Vagina (tissue), 2 donors: ENCODE measurements at regions not wholly inside any gene's neighbourhood (a gene's known extent, or its start where the extent isn't known, plus 50 kb on each side); places are given as distances from the start of the nearest gene placed in this dataset.

Source experiments
- DNase-seq, 2 donors: peaks; one replicate each; pipeline ENCODE4 v3.0.0-alpha.2; 2017; ENCODE audit errors: extremely low spot score in 2 of 2
- H3K27ac ChIP-seq: fragments of 200-600 bp; sonication (generic); one replicate; pipeline ENCODE4 v1.5.1; 2019
- H3K27me3 ChIP-seq: fragments of 200-600 bp; sonication (generic); one replicate; pipeline ENCODE4 v1.5.1; 2019
- H3K36me3 ChIP-seq, 2 donors: fragments of 200-600 bp; sonication (generic); one replicate each; pipeline ENCODE4 v1.5.1; 2017 to 2019
- H3K4me1 ChIP-seq: fragments of 200-600 bp; sonication (generic); one replicate; pipeline ENCODE4 v1.5.1; 2019
- H3K4me3 ChIP-seq, 2 donors: fragments of 200-600 bp; sonication (generic); 1 replicate in 1 of 2; 2 replicates in 1 of 2; pipeline ENCODE4 v1.5.1; 2016 to 2019
- H3K9me3 ChIP-seq: fragments of 200-600 bp; sonication (generic); one replicate; pipeline ENCODE4 v1.5.1; 2019
- CTCF ChIP-seq, 3 experiments: fragments of 450-650 bp in 2 of 3; fragments of 200-600 bp in 1 of 3; sonication (generic) in 1 of 3; IDR thresholded peaks; one replicate each; pipeline ENCODE4 v1.5.1; 2017 to 2019; ENCODE audit warnings: antibody characterized with exemption in 3 of 3, mild to moderate bottlenecking in 2 of 3, moderate library complexity in 2 of 3
- POLR2A ChIP-seq, 2 donors: fragments of 450-650 bp; IDR thresholded peaks; one replicate each; pipeline ENCODE4 v1.6.1; 2017; ENCODE audit warnings: antibody characterized with exemption in 2 of 2, mild to moderate bottlenecking in 2 of 2, moderate library complexity in 2 of 2
- POLR2AphosphoS5 ChIP-seq, 2 donors: sonication (generic); formaldehyde crosslinking; IDR thresholded peaks; one replicate each; pipeline ENCODE4 v1.9.0; 2017; ENCODE audit warnings: antibody characterized with exemption in 2 of 2, mild to moderate bottlenecking in 2 of 2, low read depth in 1 of 2; ENCODE audit not compliant: insufficient read depth in 1 of 2
- intact Hi-C: fragments of 100-400 bp; cut with DNase I; formaldehyde crosslinking; loops from one replicate; pipeline ENCODE4 v1.15.1; 2023

DNA sequence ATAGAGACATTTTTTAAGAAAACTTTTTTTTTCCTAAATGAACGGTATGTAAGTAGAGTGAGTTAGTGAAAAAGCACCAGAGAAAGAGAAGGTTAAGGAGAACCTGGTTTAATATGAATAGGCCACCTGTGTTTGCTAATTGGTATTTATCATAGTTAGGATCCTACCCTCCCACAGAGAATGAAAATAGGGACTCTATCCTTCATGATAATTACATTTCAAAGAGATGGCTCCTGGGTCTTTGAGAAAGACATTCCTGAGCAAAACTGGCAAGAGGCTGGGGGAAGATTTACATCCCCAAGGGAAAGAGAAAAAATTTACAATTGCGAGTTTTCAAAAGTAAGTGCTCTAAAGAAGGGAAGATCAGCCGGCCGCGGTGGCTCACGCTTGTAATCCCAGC, 1284.5 kb downstream of the SLITRK1 start:
- DNase-seq, result no peak
- Histone ChIP-seq H3K4me1 (no peaks in the 10 kb centered on the region), H3K27ac (no peak overlapping the region), H3K4me3 (no peak overlapping the region), H3K36me3 (no peaks in the 10 kb centered on the region), H3K27me3 (no peaks in the 10 kb centered on the region), H3K9me3 (no peaks in the 10 kb centered on the region)
- intact Hi-C loops, result no loop called here
- TF ChIP-seq POLR2A (IDR thresholded peaks at IDR 0.05), result no peak
- no peak for TF ChIP-seq POLR2AphosphoS5 (IDR thresholded peaks at IDR 0.05; ENCODE audit: insufficient read depth in 1 of 2, low read depth in 1 of 2)
- no peak for TF ChIP-seq CTCF (IDR thresholded peaks at IDR 0.05)

- no peaks in the 10 kb centered on the region for H3K4me1 ChIP-seq
- H3K9me3 ChIP-seq, result no peaks in the 10 kb centered on the region
- intact Hi-C loops, result no loop called here
- TF ChIP-seq POLR2A (IDR thresholded peaks at IDR 0.05), result no peak
- TF ChIP-seq POLR2AphosphoS5 (IDR thresholded peaks at IDR 0.05; ENCODE audit: insufficient read depth in 1 of 2, low read depth in 1 of 2), result no peak
- TF ChIP-seq CTCF (IDR thresholded peaks at IDR 0.05), result no peak
- H3K27me3 ChIP-seq, result no peaks in the 10 kb centered on the region
- H3K27ac ChIP-seq, result no peak overlapping the region
- no peak for DNase-seq
- no peak overlapping the region for H3K4me3 ChIP-seq
- no peaks in the 10 kb centered on the region for H3K36me3 ChIP-seq
Measured at GRCh38 chr13:82593239-82593638, 1289.0 kb downstream of the SLITRK1 start.

DNA sequence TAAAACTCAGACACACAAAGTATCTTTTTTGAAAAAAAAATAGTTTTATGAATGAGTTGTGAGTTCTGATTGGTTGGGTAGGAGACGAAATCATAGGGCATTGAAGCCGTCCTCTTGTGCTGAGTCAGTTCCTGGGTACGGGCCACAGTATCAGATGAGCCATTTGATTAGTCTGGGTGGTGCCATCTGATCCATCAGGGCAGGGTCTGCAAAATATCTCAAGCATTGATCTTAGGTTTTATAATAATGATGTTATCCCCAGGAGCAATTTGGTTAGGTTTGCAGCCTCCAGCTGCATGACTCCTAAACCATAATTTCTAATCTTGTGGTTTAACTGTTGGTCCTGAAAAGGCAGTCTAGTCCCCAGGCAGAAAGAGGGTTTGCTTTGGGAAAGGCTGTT, 1310.6 kb downstream of the SLITRK1 start:
- no peak overlapping the region for H3K27ac ChIP-seq
- H3K9me3 ChIP-seq, result no peaks in the 10 kb centered on the region
- no peaks in the 10 kb centered on the region for H3K36me3 ChIP-seq
- no peak for DNase-seq
- intact Hi-C loops, result no loop called here
- H3K4me3 ChIP-seq, result no peak overlapping the region
- TF ChIP-seq CTCF (IDR thresholded peaks at IDR 0.05) (no peak), POLR2AphosphoS5 (IDR thresholded peaks at IDR 0.05; ENCODE audit: insufficient read depth in 1 of 2, low read depth in 1 of 2) (no peak), POLR2A (IDR thresholded peaks at IDR 0.05) (no peak)
- no peaks in the 10 kb centered on the region for H3K4me1 ChIP-seq
- no peaks in the 10 kb centered on the region for H3K27me3 ChIP-seq

- no peak overlapping the region for H3K27ac ChIP-seq
- intact Hi-C loops, result no loop called here
- no peak overlapping the region for H3K4me3 ChIP-seq
- no peaks in the 10 kb centered on the region for H3K27me3 ChIP-seq
- no peaks in the 10 kb centered on the region for H3K36me3 ChIP-seq
- H3K9me3 ChIP-seq, result no peaks in the 10 kb centered on the region
- no peaks in the 10 kb centered on the region for H3K4me1 ChIP-seq
- DNase-seq, result no peak
- TF ChIP-seq POLR2AphosphoS5 (IDR thresholded peaks at IDR 0.05; ENCODE audit: insufficient read depth in 1 of 2, low read depth in 1 of 2), result no peak
- no peak for TF ChIP-seq POLR2A (IDR thresholded peaks at IDR 0.05)
- TF ChIP-seq CTCF (IDR thresholded peaks at IDR 0.05), result no peak
Measured at GRCh38 chr13:82569581-82569980, 1312.7 kb downstream of the SLITRK1 start.

DNA sequence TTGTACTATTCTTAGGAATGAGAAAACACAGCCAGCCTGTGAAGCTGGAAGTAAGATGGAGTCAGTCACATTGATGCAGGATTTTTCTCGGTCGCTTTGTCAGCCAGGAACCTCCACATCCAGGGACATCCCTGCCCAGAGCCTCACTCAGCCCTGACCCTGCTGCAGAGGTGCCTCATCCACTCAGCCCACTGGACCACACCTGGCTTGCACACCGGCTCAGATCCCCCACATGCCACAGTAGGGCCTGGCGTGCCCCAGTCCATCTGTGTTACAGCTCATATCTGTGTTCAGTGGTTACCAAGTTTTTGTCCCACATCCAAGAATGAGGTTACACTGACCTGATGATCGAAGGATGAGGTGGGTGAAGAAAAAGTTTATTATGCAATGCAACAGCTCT, 1315.4 kb downstream of the SLITRK1 start:
- H3K27ac ChIP-seq, result no peak overlapping the region
- no peak overlapping the region for H3K4me3 ChIP-seq
- DNase-seq, result no peak
- H3K36me3 ChIP-seq, result no peaks in the 10 kb centered on the region
- TF ChIP-seq POLR2A (IDR thresholded peaks at IDR 0.05) (no peak), POLR2AphosphoS5 (IDR thresholded peaks at IDR 0.05; ENCODE audit: insufficient read depth in 1 of 2, low read depth in 1 of 2) (no peak), CTCF (IDR thresholded peaks at IDR 0.05) (no peak)
- no peaks in the 10 kb centered on the region for H3K9me3 ChIP-seq
- no peaks in the 10 kb centered on the region for H3K4me1 ChIP-seq
- intact Hi-C loops, result no loop called here
- H3K27me3 ChIP-seq, result no peaks in the 10 kb centered on the region
